H1 (cell line): ENCODE measurements at regions not wholly inside any gene's neighbourhood (a gene's known extent, or its start where the extent isn't known, plus 50 kb on each side); places are given as distances from the start of the nearest gene placed in this dataset.

Experiments used
- ATF2 ChIP-seq: IDR thresholded peaks from 2 replicates; pipeline ENCODE4 v1.6.1; 2012; ENCODE audit warnings: low read length, inconsistent platforms
- BCL11A ChIP-seq, 2 experiments: IDR thresholded peaks; one replicate each; pipeline ENCODE4 v1.6.1; 2011; ENCODE audit warnings: low read depth in 2 of 2, low read length in 2 of 2, mild to moderate bottlenecking in 2 of 2
- CHD7 ChIP-seq: fragments of 300-600 bp; sonication (generic); IDR thresholded peaks from 2 replicates; pipeline ENCODE4 v1.7.1; 2012; ENCODE audit warnings: low read length, moderate library complexity, mild to moderate bottlenecking, inconsistent platforms; ENCODE audit not compliant: insufficient replicate concordance
- EP300 ChIP-seq, 2 experiments: IDR thresholded peaks; 1 replicate in 1 of 2; 2 replicates in 1 of 2; pipeline ENCODE4 v1.6.1; 2011 to 2012; ENCODE audit warnings: low read depth in 2 of 2, low read length in 2 of 2, mild to moderate bottlenecking in 2 of 2, borderline replicate concordance in 1 of 2, inconsistent platforms in 1 of 2, moderate library complexity in 1 of 2
- GTF2F1 ChIP-seq: IDR thresholded peaks from 2 replicates; pipeline ENCODE4 v1.6.1; 2012; ENCODE audit warnings: low read depth, low read length, improper control_type of control experiment, borderline replicate concordance
- KDM1A ChIP-seq: fragments of 200-600, 300-600 bp; sonication (generic); IDR thresholded peaks from 2 replicates; pipeline ENCODE4 v1.7.1; 2016; ENCODE audit warnings: mild to moderate bottlenecking, low read length, borderline replicate concordance
- POLR2A ChIP-seq, 2 experiments: IDR thresholded peaks; 1 replicate in 1 of 2; 2 replicates in 1 of 2; pipeline ENCODE4 v1.6.1; 2011; ENCODE audit warnings: low read depth in 2 of 2, low read length in 2 of 2, mild to moderate bottlenecking in 2 of 2; ENCODE audit errors: control extremely low read depth in 1 of 2
- SAP30 ChIP-seq: fragments of 300-600 bp; sonication (generic); IDR thresholded peaks from 2 replicates; pipeline ENCODE4 v1.7.1; 2012; ENCODE audit warnings: low read length, moderate library complexity, mild to moderate bottlenecking, inconsistent platforms; ENCODE audit not compliant: insufficient read depth, insufficient replicate concordance
- SUZ12 ChIP-seq: fragments of 200-600 bp; sonication (generic); IDR thresholded peaks from 2 replicates; pipeline ENCODE4 v1.6.1; 2012; ENCODE audit warnings: mild to moderate bottlenecking, inconsistent platforms, low read length, moderate library complexity, mixed read lengths

- TF ChIP-seq CHD7 (no peak), GTF2F1 (no peak), EP300 (IDR thresholded peaks at IDR 0.05; ENCODE audit: borderline replicate concordance in 1 of 2, low read depth in 2 of 2, low read length in 2 of 2) (no peak), BCL11A (IDR thresholded peaks at IDR 0.05; ENCODE audit: low read depth in 2 of 2, low read length in 2 of 2) (no peak), SUZ12 (no peak), ATF2 (no peak), SAP30 (no peak), KDM1A (no peak), POLR2A (IDR thresholded peaks at IDR 0.05; ENCODE audit: control extremely low read depth in 1 of 2, low read depth in 2 of 2, low read length in 2 of 2) (no peak)
Measured at GRCh38 chr13:47421525-47421924, 524.7 kb upstream of the HTR2A start (continued).
